GM12878 (cell line): ENCODE measurements at regions not wholly inside any gene's neighbourhood (a gene's known extent, or its start where the extent isn't known, plus 50 kb on each side); places are given as distances from the start of the nearest gene placed in this dataset.

Experiments
- ATAC-seq: fragments of 200-7000 bp; cut with Tn5 transposase; 3 replicates; pipeline ENCODE4 v1.9.1; 2020; ENCODE audit warnings: mild to moderate bottlenecking, moderate library complexity
- BruUV-seq: library from RNA; stranded (reverse); fragments of 400-500 nt; replicated peaks from 2 replicates; lab custom pipeline; 2021; lab: Mats Ljungman, UMichigan
- CTCF ChIA-PET: fragments of 300-600 bp; sonication (Branson Sonifier 250); formaldehyde crosslinking; extraction: SDS; loops from one replicate; lab custom pipeline; 2021; ENCODE audit warnings: inconsistent platforms; lab: Yijun Ruan, JAX
- POLR2A ChIA-PET: fragments of 350-600 bp; formaldehyde crosslinking; extraction: SDS; loops from one replicate; lab custom pipeline; 2021; ENCODE audit warnings: inconsistent platforms; lab: Charles Lee
- RAD21 ChIA-PET: fragments of 300-600 bp; sonication (Branson Sonifier 250); formaldehyde crosslinking; loops from one replicate; lab custom pipeline; 2023; ENCODE audit warnings: antibody characterized with exemption; ENCODE audit not compliant: unreplicated experiment; lab: Charles Lee
- SMC1A ChIA-PET: fragments of 300-600 bp; sonication (Branson Sonifier 250); formaldehyde crosslinking; loops from one replicate; lab custom pipeline; 2023; ENCODE audit not compliant: unreplicated experiment, uncharacterized antibody; lab: Charles Lee
- DNase-seq: peaks from one replicate; pipeline ENCODE4 v3.0.0-alpha.2; 2011; ENCODE audit warnings: low read depth, low spot score
- FAIRE-seq: peaks from 3 replicates; lab custom pipeline; 2011; peaks lifted over from hg19 to GRCh38; lab: Jason Lieb, UNC
- H2AFZ ChIP-seq: 2 replicates; pipeline ENCODE4 v1.6.0; 2011; ENCODE audit warnings: low read depth, low read length, control low read depth; ENCODE audit not compliant: control insufficient read depth
- H3K27ac ChIP-seq: 2 replicates; pipeline ENCODE4 v1.5.1; 2011; ENCODE audit warnings: control low read depth; ENCODE audit not compliant: control insufficient read depth, insufficient read depth
- H3K27me3 ChIP-seq, 2 experiments: replicated peaks in 1 of 2; 2 replicates each; pipeline versions ENCODE4 v1.6.0 to v1.6.1; 2011; ENCODE audit warnings: low read length in 1 of 2; ENCODE audit not compliant: control insufficient read depth in 2 of 2, insufficient read depth in 2 of 2
- H3K36me3 ChIP-seq, 2 experiments: 2 replicates each; pipeline ENCODE4 v1.5.1; 2011; ENCODE audit warnings: low read length in 1 of 2; ENCODE audit not compliant: control insufficient read depth in 2 of 2, insufficient read depth in 2 of 2
- H3K4me1 ChIP-seq: 2 replicates; pipeline ENCODE4 v1.6.1; 2011; ENCODE audit warnings: mild to moderate bottlenecking, low read length, moderate library complexity, mixed read lengths; ENCODE audit not compliant: control insufficient read depth, insufficient read depth
- H3K4me2 ChIP-seq: 2 replicates; pipeline ENCODE4 v1.6.0; 2011; ENCODE audit warnings: control low read depth; ENCODE audit not compliant: control insufficient read depth, insufficient read depth
- H3K4me3 ChIP-seq: fragments of 200-600 bp; sonication (generic); 2 replicates; pipeline ENCODE4 v1.5.1; 2016
- H3K79me2 ChIP-seq: 2 replicates; pipeline ENCODE4 v1.6.0; 2011; ENCODE audit warnings: low read length; ENCODE audit not compliant: control insufficient read depth, insufficient read depth
- H3K9ac ChIP-seq: 2 replicates; pipeline ENCODE4 v1.8.0; 2011; ENCODE audit warnings: low read length, control low read depth, mixed read lengths; ENCODE audit not compliant: control insufficient read depth, insufficient read depth
- H3K9me3 ChIP-seq: replicated peaks from 3 replicates; pipeline ENCODE4 v1.5.1; 2011; ENCODE audit warnings: mild to moderate bottlenecking, low read length; ENCODE audit not compliant: control insufficient read depth, insufficient read depth
- H4K20me1 ChIP-seq: 2 replicates; pipeline ENCODE4 v1.6.0; 2011; ENCODE audit not compliant: control insufficient read depth, insufficient read depth
- ASH2L ChIP-seq: fragments of 300-600, 200-600 bp; sonication (generic); IDR thresholded peaks from 2 replicates; pipeline ENCODE4 v1.6.1; 2017; ENCODE audit warnings: low read depth, mild to moderate bottlenecking, borderline replicate concordance
- BCL3 ChIP-seq: IDR thresholded peaks from 2 replicates; pipeline ENCODE4 v1.6.1; 2011; ENCODE audit warnings: borderline replicate concordance, low read depth, mild to moderate bottlenecking, moderate library complexity, low read length; ENCODE audit not compliant: insufficient read depth, poor library complexity, severe bottlenecking
- BMI1 ChIP-seq: fragments of 450-650 bp; IDR thresholded peaks from 2 replicates; pipeline ENCODE4 v1.6.1; 2016; ENCODE audit warnings: mild to moderate bottlenecking, moderate library complexity, borderline replicate concordance
- CEBPB ChIP-seq, 2 experiments: fragments of 150-350 bp in 1 of 2; IDR thresholded peaks; 2 replicates each; pipeline ENCODE4 v1.6.1; 2012 to 2014; ENCODE audit warnings: low read depth in 2 of 2, low read length in 2 of 2, borderline replicate concordance in 1 of 2, inconsistent platforms in 1 of 2
- EGR1 ChIP-seq, 2 experiments: IDR thresholded peaks; 1 replicate in 1 of 2; 2 replicates in 1 of 2; pipeline ENCODE4 v1.6.1; 2011 to 2012; ENCODE audit warnings: low read depth in 2 of 2, low read length in 2 of 2, borderline replicate concordance in 1 of 2, mild to moderate bottlenecking in 1 of 2, moderate library complexity in 1 of 2
- FOS ChIP-seq: IDR thresholded peaks from 3 replicates; pipeline ENCODE4 v1.6.1; 2011; ENCODE audit warnings: borderline replicate concordance; ENCODE audit not compliant: insufficient read length; ENCODE audit errors: extremely low read depth
- IKZF2 ChIP-seq, 2 experiments: fragments of 450-650 bp; IDR thresholded peaks; 2 replicates each; pipeline ENCODE4 v1.6.1; 2017; ENCODE audit warnings: mild to moderate bottlenecking in 2 of 2, moderate library complexity in 2 of 2
- JUND ChIP-seq: IDR thresholded peaks from 2 replicates; pipeline ENCODE4 v1.6.1; 2012; ENCODE audit warnings: low read depth, mild to moderate bottlenecking, low read length, improper control_type of control experiment, moderate library complexity
- MLLT1 ChIP-seq: fragments of 450-650 bp; IDR thresholded peaks from 2 replicates; pipeline ENCODE4 v1.6.1; 2016; ENCODE audit warnings: mild to moderate bottlenecking
- MYB ChIP-seq: fragments of 150-350 bp; IDR thresholded peaks from 2 replicates; pipeline ENCODE4 v1.6.1; 2014; ENCODE audit warnings: mild to moderate bottlenecking, low read depth, low read length, borderline replicate concordance
- NR2C2 ChIP-seq: IDR thresholded peaks from 2 replicates; pipeline ENCODE4 v1.6.1; 2011; ENCODE audit warnings: borderline replicate concordance, low read depth; ENCODE audit not compliant: control insufficient read depth, insufficient read length
- RCOR1 ChIP-seq: conservative IDR thresholded peaks from 2 replicates; pipeline ENCODE4 v1.6.1; 2012; ENCODE audit warnings: low read depth, low read length, improper control_type of control experiment
- RELA ChIP-seq: fragments of 450-650 bp; IDR thresholded peaks from 2 replicates; pipeline ENCODE4 v1.8.0; 2014; ENCODE audit warnings: borderline replicate concordance; ENCODE audit not compliant: partially characterized antibody
- RELB ChIP-seq: fragments of 450-650 bp; IDR thresholded peaks from 2 replicates; pipeline ENCODE4 v1.6.1; 2017; ENCODE audit warnings: low read depth, mild to moderate bottlenecking, moderate library complexity
- SP1 ChIP-seq: IDR thresholded peaks from one replicate; pipeline ENCODE4 v1.6.1; 2011; ENCODE audit warnings: low read depth, low read length
- TAF1 ChIP-seq: IDR thresholded peaks from 2 replicates; pipeline ENCODE4 v1.6.1; 2011; ENCODE audit warnings: mild to moderate bottlenecking, low read depth, low read length, borderline replicate concordance
- TCF3 ChIP-seq: IDR thresholded peaks from 2 replicates; pipeline ENCODE4 v1.6.1; 2012; ENCODE audit warnings: low read depth, mild to moderate bottlenecking, low read length, borderline replicate concordance; ENCODE audit not compliant: insufficient read depth
- ZSCAN29 ChIP-seq: fragments of 450-650 bp; IDR thresholded peaks from 2 replicates; pipeline ENCODE4 v1.6.1; 2017; ENCODE audit warnings: mild to moderate bottlenecking, moderate library complexity
- WGBS: methylation state at CpG from one replicate; pipeline ENCODE4 v1.1.6; 2016; ENCODE audit warnings: low lambda C conversion rate; ENCODE audit not compliant: insufficient replicate concordance, insufficient coverage; ENCODE audit errors: missing lambda C conversion rate; 5-methylcytosine and 5-hydroxymethylcytosine counted together
- in situ Hi-C: fragments of 300-500 bp; cut with MboI; formaldehyde crosslinking; loops from 9 replicates; pipeline ENCODE4 v1.14.3; 2018; ENCODE audit warnings: mixed read lengths
- intact Hi-C: fragments of 100-400 bp; cut with micrococcal nuclease; formaldehyde crosslinking; loops from one replicate; pipeline ENCODE4 v1.14.2; 2022; ENCODE audit not compliant: unreplicated experiment

- peaks cover 29% of the 10 kb centered on the region for H3K4me1 ChIP-seq
- H3K79me2 ChIP-seq = peaks cover 29% of the 10 kb centered on the region
- no peak overlapping the region for H3K9ac ChIP-seq
- H4K20me1 ChIP-seq = no peaks in the 10 kb centered on the region
- peak overlapping the region; percentile 25; the same call in 1 of the 2 replicates for H3K4me3 ChIP-seq
- no peak for FAIRE-seq
- CTCF ChIA-PET = interaction anchor here (0.6 to 3.5 kb wide), 13 partner anchors 8 to 394 kb away, joined by 3 to 35 read pairs (median 6); a partner anchor contains a TSS
- peak overlapping the region; percentile 7; the same call in 1 of the 2 replicates for H3K4me2 ChIP-seq
- no peak overlapping the region for H3K27ac ChIP-seq
- TF ChIP-seq RELB (no peak), CEBPB (IDR thresholded peaks at IDR 0.05; ENCODE audit: borderline replicate concordance in 1 of 2, low read depth in 2 of 2, low read length in 2 of 2) (no peak), RCOR1 (no peak), ASH2L (no peak), TAF1 (no peak), RELA (no peak), FOS (no peak), BMI1 (no peak), SP1 (no peak), TCF3 (no peak), EGR1 (IDR thresholded peaks at IDR 0.05; ENCODE audit: borderline replicate concordance in 1 of 2, low read depth in 2 of 2, low read length in 2 of 2) (no peak), BCL3 (no peak), IKZF2 (IDR thresholded peaks at IDR 0.05) (no peak), MYB (no peak), NR2C2 (no peak), MLLT1 (no peak), ZSCAN29 (no peak), JUND (no peak)
- TF ChIP-seq, all 136 proteins: peak for 0
- H3K27me3 ChIP-seq = no peaks in the 10 kb centered on the region
- ChIA-PET SMC1A (interaction anchor here (0.6 to 3.0 kb wide), 4 partner anchors 23 to 1664 kb away, joined by 3 to 17 read pairs (median 5); a partner anchor contains a TSS), POLR2A (interaction anchor here (0.7 to 1.9 kb wide), 7 partner anchors 13 to 421 kb away, joined by 3 to 9 read pairs (median 6); a partner anchor contains a TSS), RAD21 (interaction anchor here (1.0 to 1.2 kb wide), 6 partner anchors 18 to 418 kb away, joined by 3 to 13 read pairs (median 6); a partner anchor contains a TSS)
- no peak for DNase-seq
- intact Hi-C loops = loop anchor here (1.0 to 10.0 kb wide), 4 partner anchors 13 to 420 kb away; partner anchors contain the start of gene ABT1
- no peaks in the 10 kb centered on the region for H3K9me3 ChIP-seq
- no peaks in the 10 kb centered on the region for H3K36me3 ChIP-seq
- no TSS peak for BruUV-seq
- 0% methylated on average over 1 of the region's 1 CpG for WGBS
- in situ Hi-C loops = no loop called here
- no peak overlapping the region for H2AFZ ChIP-seq
- ATAC-seq = no peak
Observed at GRCh38 chr6:26175033-26175427, 87.8 kb downstream of the HFE start.
